Calu3 (cell line): ENCODE measurements at regions not wholly inside any gene's neighbourhood (a gene's known extent, or its start where the extent isn't known, plus 50 kb on each side); places are given as distances from the start of the nearest gene placed in this dataset.

Experiments used
- BruUV-seq: library from RNA; stranded (reverse); fragments of 400-500 nt; replicated peaks from 2 replicates; lab custom pipeline; 2021; lab: Mats Ljungman, UMichigan
- CTCF ChIA-PET: fragments of 300-600 bp; sonication (Branson Sonifier 250); formaldehyde crosslinking; loops from one replicate; lab custom pipeline; 2022; ENCODE audit warnings: antibody characterized with exemption; lab: Charles Lee
- DNase-seq: peaks from one replicate; pipeline ENCODE4 v3.0.0; 2022
- H3K27ac Mint-ChIP-seq: one replicate; pipeline ENCODE4 v1.8.0; 2022; ENCODE audit warnings: mixed read lengths; ENCODE audit not compliant: unreplicated experiment
- H3K27me3 Mint-ChIP-seq: one replicate; pipeline ENCODE4 v1.8.0; 2022; ENCODE audit warnings: mixed read lengths; ENCODE audit not compliant: unreplicated experiment
- H3K36me3 Mint-ChIP-seq: one replicate; pipeline ENCODE4 v1.8.0; 2022; ENCODE audit warnings: mild to moderate bottlenecking, moderate library complexity, mixed read lengths; ENCODE audit not compliant: insufficient read depth, unreplicated experiment
- H3K4me1 Mint-ChIP-seq: one replicate; pipeline ENCODE4 v1.8.0; 2022; ENCODE audit warnings: mild to moderate bottlenecking, low read depth, mixed read lengths; ENCODE audit not compliant: unreplicated experiment
- H3K4me3 Mint-ChIP-seq: one replicate; pipeline ENCODE4 v1.8.0; 2022; ENCODE audit warnings: mild to moderate bottlenecking, low read depth, moderate library complexity, mixed read lengths; ENCODE audit not compliant: unreplicated experiment
- H3K9me3 Mint-ChIP-seq: one replicate; pipeline ENCODE4 v1.8.0; 2022; ENCODE audit warnings: low read depth, mixed read lengths; ENCODE audit not compliant: unreplicated experiment
- CTCF ChIP-seq: fragments of 200-600 bp; IDR thresholded peaks from one replicate; pipeline ENCODE4 v1.8.0; 2022; ENCODE audit warnings: antibody characterized with exemption; ENCODE audit not compliant: unreplicated experiment
- intact Hi-C: fragments of 100-400 bp; cut with micrococcal nuclease; formaldehyde crosslinking; loops from one replicate; pipeline ENCODE4 v1.10.0; 2022; ENCODE audit not compliant: unreplicated experiment

DNA sequence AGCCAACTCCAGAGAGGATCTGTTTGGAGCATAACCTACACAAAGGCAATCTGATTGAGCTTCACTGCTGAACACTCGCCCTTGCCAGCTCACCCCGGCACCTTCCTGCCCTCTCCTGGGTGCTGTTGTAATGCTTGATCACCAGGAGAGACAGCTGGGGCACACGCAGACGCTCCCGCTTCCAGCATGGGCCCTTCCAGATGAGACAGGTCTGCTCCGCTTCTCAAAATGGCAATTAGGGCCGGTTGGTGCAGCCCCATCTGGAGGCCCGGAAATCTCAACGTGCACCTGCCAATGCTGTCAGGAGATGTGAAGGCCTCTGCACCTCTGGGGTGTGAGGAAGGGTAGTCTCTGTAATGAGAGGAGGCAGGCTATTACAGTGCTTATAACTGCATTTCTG, 206.1 kb downstream of the ABCC12 start:
- CTCF ChIA-PET: no interaction called here
- DNase-seq: no peak
- intact Hi-C loops: no loop called here
- H3K27ac Mint-ChIP-seq: no peak overlapping the region
- H3K27me3 Mint-ChIP-seq: peaks cover 57% of the 10 kb centered on the region
- H3K4me3 Mint-ChIP-seq: no peak overlapping the region
- no peak for TF ChIP-seq CTCF
- no TSS peak for BruUV-seq
- no peaks in the 10 kb centered on the region for H3K36me3 Mint-ChIP-seq
- H3K4me1 Mint-ChIP-seq: no peaks in the 10 kb centered on the region
- H3K9me3 Mint-ChIP-seq: no peaks in the 10 kb centered on the region

GRCh38 chr16:47949276-47949675, 206.5 kb downstream of the ABCC12 start:
- H3K36me3 Mint-ChIP-seq: no peaks in the 10 kb centered on the region

GRCh38 chr16:47947723-47948122, 208.1 kb downstream of the ABCC12 start:
- no peaks in the 10 kb centered on the region for H3K9me3 Mint-ChIP-seq
- no TSS peak for BruUV-seq
- CTCF ChIA-PET: no interaction called here
- H3K4me3 Mint-ChIP-seq: no peak overlapping the region
- H3K27ac Mint-ChIP-seq: no peak overlapping the region
- H3K4me1 Mint-ChIP-seq: no peaks in the 10 kb centered on the region
- intact Hi-C loops: no loop called here
- no peaks in the 10 kb centered on the region for H3K36me3 Mint-ChIP-seq
- no peak for DNase-seq
- no peak for TF ChIP-seq CTCF
- peaks cover 62% of the 10 kb centered on the region for H3K27me3 Mint-ChIP-seq

More at GRCh38 chr16:47949276-47949675, 206.5 kb downstream of the ABCC12 start:
- no peaks in the 10 kb centered on the region for H3K4me1 Mint-ChIP-seq
- CTCF ChIA-PET: no interaction called here
- H3K27me3 Mint-ChIP-seq: peaks cover 61% of the 10 kb centered on the region
- intact Hi-C loops: no loop called here
- no peak overlapping the region for H3K27ac Mint-ChIP-seq
- no peaks in the 10 kb centered on the region for H3K9me3 Mint-ChIP-seq
- no peak for DNase-seq
- BruUV-seq: no TSS peak
- no peak for TF ChIP-seq CTCF
- H3K4me3 Mint-ChIP-seq: no peak overlapping the region

GRCh38 chr16:47946092-47946491, 209.7 kb downstream of the ABCC12 start:
- CTCF ChIA-PET: no interaction called here
- Mint-ChIP-seq H3K4me3 (no peak overlapping the region), H3K27me3 (peaks cover 62% of the 10 kb centered on the region), H3K4me1 (no peaks in the 10 kb centered on the region), H3K9me3 (no peaks in the 10 kb centered on the region), H3K36me3 (no peaks in the 10 kb centered on the region), H3K27ac (no peak overlapping the region)
- no peak for DNase-seq
- no TSS peak for BruUV-seq
- intact Hi-C loops: no loop called here
- no peak for TF ChIP-seq CTCF

GRCh38 chr16:47944589-47944988, 211.2 kb downstream of the ABCC12 start:
- intact Hi-C loops: no loop called here
- Mint-ChIP-seq H3K27me3 (peaks cover 75% of the 10 kb centered on the region), H3K27ac (no peak overlapping the region), H3K4me3 (no peak overlapping the region), H3K4me1 (no peaks in the 10 kb centered on the region), H3K36me3 (no peaks in the 10 kb centered on the region), H3K9me3 (no peaks in the 10 kb centered on the region)
- no peak for TF ChIP-seq CTCF
- no TSS peak for BruUV-seq
- CTCF ChIA-PET: no interaction called here
- no peak for DNase-seq
